GM23248 (cell line): ENCODE measurements at regions not wholly inside any gene's neighbourhood (a gene's known extent, or its start where the extent isn't known, plus 50 kb on each side); places are given as distances from the start of the nearest gene placed in this dataset.

Source experiments
- EZH2 ChIP-seq: fragments of 200-600 bp; sonication (generic); IDR thresholded peaks from 2 replicates; pipeline ENCODE4 v1.6.1; 2018; ENCODE audit warnings: antibody characterized with exemption, mild to moderate bottlenecking; ENCODE audit not compliant: insufficient read depth, poor library complexity, severe bottlenecking
- EZH2phosphoT487 ChIP-seq: fragments of 200-600 bp; sonication (generic); IDR thresholded peaks from 2 replicates; pipeline ENCODE4 v1.6.1; 2018; ENCODE audit warnings: antibody characterized with exemption, moderate library complexity, mild to moderate bottlenecking, low read depth; ENCODE audit not compliant: insufficient read depth

GRCh38 chr15:66884115-66884622, 181.2 kb upstream of the SMAD3 start:
- TF ChIP-seq EZH2phosphoT487 (no peak), EZH2 (no peak)
